DMS53 (cell line): ENCODE measurements at regions not wholly inside any gene's neighbourhood (a gene's known extent, or its start where the extent isn't known, plus 50 kb on each side); places are given as distances from the start of the nearest gene placed in this dataset.
A peak's percentile ranks its signal among the peaks of the same experiment; 100 is the strongest.

Experiments used
- DNase-seq: peaks from one replicate; lab custom pipeline; 2025; lab: John Stamatoyannopoulos, UW

DNA sequence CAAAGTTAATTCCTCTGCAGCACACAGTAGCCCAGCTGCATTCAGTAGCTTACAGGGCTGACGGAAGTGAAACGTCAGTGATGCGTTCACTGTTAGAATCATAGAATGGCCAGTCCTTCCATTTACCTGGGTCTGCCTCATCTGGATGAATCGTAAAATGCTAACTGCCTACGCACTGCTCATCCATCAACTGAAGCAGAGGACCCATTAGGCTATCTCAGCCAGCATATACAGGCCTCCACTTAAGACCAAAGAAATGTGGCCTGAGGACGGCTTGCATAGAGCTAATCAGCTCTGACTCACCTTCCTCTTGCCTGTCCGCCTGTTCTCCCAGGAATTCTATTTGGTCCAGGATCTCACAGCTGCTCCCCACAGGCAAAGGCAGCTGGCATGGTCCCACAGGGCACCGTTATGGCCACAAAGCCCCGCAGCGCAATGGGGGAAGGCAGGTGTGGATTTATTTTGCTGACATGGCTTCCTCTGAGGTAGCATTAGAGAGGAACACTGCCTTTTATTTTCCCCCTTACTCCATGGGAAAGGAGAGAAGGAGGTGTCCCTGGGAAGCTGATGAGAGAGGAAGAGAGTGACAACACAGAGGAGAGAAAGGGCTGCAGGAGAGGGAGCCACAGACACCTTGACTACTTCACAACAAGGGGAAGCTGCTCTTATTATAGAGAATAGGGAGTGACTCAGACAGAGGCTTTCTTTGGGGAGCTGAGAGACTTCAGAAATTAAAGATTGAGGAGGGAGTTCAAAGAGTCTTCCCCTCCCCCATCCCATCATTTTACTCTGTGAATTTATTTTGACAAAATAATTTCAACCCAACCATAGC is 177.6 kb downstream of the HHIPL2 start:
- no peak for DNase-seq

DNA sequence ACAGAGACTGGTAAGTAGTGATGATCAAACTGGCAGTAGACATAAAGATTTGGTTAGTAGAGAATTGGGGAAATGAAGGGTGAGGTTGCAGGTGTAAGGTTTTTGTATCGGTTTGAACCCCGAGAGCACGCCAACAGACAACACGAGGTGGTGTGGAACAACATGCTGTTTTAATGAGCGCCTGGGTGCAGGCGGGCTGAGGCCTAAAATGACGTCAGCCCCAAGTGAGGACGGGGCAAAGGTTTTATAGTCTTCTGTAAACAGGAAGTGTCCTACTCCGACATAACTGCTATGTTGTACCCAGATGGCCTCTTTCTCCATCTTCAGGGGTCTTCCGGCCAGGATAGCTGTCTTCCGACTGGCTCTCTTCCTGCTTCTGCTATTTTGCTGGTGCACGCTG is 178.8 kb downstream of the HHIPL2 start:
- no peak for DNase-seq

DNA sequence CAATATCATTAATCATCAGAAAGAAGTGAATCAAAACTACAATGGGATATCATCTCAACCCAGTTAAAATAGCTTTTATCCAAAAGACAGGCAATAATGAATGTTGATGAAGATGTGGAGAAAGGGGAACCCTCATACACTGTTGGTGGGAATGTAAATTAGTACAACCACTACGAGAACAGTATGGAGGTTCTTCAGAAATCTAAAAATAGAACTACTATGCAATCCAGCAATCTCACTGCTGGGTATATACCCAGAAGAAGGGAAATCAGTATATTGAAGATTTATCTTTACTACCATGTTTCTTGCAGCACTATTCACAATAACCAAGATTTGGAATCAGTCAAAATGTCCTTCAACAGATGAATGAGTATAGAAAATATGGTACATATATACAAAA is 189.8 kb downstream of the HHIPL2 start:
- DNase-seq, result no peak

DNA sequence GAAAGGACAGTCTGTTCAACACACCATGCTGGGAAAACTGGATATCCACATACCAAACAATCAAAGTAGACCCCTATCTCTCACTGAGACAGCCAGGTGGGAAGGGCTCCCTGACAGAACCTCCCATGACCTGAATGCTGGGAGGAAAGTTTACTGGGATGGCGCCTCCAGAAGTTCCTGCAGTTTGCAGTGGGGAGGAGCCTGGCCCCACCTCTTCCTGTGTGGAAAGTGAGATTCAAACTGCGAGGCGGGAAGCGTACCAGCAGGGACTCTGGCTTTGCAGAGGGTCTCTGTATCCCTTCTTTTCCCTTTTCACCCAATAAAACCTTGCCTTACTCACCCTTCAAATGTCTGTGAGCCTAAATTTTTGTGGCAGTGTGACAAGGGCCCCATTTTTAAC is 190.7 kb downstream of the HHIPL2 start:
- DNase-seq, result no peak

DNA sequence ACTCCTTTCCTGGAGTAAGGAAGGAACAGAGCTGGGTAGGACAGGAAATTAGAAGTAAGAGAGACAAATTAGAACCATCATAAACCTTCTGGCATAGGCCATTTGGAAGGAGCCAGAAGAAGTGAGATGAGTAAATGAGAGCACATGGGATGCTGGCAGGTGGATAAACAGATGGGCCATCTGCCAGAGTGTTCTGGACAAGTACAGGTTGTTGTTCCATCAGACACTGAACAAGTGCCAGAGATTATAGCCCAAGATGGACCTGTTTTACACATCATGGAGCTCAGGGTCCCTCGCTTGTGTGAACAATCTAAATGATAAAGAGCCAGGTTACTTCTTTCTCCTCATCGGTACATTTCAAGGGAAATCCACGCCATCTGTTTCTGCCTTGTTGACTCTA is 200.3 kb downstream of the HHIPL2 start:
- DNase-seq, result peak; percentile 38

DNA sequence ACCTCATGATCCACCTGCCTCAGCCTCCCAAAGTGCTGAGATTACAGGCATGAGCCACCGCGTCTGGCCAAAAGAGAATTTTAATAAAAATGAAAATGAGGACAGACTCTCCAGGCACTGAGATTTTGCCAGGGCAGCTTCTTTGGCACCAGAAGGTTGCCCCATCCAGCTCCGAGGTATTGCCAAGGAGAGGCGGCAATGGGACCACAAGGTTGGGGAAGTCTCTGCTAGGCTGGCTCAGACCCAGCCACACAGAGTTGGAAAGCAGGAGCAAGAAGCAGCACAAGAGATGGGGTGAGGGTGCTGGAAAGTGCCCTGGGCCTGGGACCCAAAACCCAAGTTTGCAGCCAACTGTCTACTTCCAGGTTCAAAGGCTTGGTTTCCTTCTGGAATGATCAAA is 200.9 kb downstream of the HHIPL2 start:
- DNase-seq, result no peak

DNA sequence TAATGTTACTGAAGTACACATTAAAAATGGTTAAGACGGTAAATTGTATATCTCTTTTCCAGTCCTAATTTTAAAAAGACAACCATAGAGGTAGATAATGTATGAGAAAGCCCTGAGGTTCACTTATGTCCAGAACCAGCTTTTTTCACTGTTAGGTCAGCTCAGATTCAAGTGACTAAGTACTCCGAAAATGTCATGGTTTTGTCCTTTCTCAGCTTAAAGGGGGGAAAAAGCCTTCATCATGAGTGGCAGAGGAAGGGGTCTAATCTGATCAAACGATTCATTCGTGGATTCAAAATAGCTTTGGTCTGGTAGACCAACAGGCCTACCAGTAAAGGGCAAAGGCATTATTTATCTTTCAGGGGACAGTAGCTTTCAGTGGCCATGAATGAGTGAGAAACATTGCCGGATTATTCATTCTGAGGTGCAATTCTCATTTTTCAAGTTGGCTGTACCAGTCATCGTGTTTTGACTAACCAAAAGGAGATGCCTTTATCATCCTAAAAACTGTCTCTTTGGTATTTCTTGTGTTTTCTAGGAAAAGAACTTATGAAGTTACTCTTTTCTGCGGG is 208.4 kb downstream of the HHIPL2 start:
- DNase-seq, result no peak

DNA sequence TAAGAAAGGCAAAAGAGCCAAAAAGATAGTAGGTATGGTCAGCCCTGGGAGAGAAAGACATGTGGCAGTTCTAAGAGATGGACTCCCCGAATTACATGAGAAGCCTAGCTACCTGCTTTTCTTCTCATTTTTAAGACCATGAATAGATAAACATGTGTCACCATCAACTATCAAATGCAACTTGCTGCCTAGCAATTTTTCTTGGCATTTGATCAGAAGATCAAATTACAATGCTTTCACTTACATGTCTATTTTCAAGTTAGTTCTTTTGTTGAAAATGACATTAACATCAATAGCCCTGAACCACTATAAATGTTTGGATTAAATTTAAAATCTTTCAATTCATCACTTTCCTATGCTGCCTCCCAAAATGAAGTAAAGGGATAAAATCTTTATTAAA is 212.3 kb downstream of the HHIPL2 start:
- DNase-seq, result no peak

DNA sequence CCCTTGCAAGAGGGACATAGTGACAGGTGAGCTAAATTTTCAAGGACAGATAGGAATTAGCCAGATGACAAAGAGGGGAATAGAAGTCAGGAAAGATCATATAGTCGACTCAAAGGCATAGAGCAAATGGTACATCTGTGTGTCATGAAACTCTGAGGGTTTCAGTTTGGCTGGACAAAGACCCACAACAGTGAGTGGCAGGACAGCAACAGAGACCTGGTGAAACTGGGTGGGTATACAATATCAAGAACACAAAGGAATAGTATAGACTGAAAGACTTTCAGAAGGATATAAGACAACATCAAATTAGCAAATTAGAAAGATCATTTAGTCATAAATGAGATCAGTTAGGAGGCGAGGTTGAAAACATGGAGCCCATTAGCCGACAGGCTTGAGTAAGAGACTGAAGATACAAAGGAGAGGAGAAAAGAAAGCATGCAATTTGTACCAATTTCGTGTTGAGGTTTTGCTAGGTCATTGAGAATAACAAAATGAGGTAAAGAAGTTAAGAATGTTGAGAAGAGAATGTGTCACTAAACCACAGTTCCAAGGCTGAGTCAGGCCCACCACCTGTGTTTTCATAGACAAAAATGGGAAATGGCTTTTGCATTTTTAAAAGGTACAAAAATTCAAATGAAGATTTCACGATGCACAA is 213.8 kb downstream of the HHIPL2 start:
- DNase-seq, result no peak

DNA sequence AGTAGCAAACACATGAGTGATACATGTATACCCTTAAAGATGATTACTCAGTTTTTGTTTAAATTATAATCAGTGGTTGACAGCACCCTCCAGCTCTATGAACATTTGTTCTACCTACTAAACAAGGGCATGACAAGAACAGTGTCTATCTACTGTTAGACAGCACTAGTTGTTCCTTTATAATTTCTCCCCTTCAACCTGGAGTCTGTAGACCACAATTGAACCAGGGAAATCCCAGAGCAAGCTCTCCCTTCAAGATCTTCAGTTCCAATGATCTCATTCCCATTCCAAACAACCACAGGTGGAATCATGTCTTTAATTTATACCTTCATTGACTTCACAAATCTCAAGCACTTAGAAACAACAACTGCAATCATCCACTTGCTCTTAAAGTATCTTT is 216.1 kb downstream of the HHIPL2 start:
- no peak for DNase-seq

DNA sequence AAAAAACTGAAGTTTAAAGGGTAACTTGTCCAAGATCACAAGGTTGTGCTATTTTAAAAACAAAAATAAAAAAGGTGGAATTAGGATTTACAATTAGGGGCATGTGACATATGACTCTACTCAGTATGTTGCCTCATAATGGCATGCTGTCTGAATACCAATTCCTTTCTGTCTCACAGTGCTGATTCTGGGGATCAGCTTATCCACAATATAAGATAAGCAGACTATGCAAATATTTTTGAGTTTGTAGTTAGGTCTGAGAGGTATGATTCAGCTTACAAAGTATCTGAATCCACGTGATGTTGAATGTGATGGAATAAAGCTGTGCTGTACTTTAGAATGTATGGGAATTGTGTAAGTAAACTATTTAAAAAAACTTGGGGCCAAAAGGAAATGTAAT is 216.6 kb downstream of the HHIPL2 start:
- DNase-seq, result no peak

DNA sequence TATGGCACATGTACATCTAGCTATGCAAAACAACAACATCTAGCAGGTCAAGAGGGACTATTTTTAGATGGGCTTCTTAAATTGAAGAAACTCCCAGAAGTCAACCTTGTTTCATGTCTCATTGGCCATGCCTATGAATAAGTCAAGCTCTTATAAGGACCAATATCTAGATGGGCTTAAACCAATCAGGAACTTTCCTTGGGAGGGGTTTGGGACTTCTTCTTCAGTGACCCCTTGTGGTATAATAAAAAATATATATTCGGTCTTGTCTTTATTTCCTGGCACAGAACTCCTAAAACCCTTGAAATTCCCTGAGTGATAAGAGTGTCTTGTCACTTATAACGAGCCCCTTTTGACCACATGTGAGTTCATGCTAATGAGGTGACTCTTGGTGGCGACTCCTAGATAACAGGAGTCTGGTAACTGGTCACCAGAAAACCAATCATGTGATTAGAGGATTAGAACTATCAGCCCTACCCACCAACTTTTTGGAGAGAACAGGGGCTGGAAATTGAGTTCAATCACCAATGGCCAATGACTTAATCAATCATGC is 218.3 kb downstream of the HHIPL2 start:
- no peak for DNase-seq

DNA sequence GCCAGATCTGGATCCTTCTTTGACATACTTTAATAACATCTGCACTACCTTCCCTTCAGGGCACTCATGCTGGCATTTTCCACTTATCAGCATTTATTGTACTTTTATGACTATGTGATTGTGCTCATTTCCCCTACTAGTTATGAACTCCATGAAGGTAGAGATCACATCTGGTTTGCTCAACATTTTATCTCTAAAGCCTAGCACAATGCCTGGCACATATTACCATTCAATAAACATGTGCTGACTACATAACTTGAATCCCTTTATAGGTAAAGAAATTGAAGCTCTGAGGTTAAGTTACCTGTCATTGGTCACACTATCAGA is 221.2 kb downstream of the HHIPL2 start:
- no peak for DNase-seq

DNA sequence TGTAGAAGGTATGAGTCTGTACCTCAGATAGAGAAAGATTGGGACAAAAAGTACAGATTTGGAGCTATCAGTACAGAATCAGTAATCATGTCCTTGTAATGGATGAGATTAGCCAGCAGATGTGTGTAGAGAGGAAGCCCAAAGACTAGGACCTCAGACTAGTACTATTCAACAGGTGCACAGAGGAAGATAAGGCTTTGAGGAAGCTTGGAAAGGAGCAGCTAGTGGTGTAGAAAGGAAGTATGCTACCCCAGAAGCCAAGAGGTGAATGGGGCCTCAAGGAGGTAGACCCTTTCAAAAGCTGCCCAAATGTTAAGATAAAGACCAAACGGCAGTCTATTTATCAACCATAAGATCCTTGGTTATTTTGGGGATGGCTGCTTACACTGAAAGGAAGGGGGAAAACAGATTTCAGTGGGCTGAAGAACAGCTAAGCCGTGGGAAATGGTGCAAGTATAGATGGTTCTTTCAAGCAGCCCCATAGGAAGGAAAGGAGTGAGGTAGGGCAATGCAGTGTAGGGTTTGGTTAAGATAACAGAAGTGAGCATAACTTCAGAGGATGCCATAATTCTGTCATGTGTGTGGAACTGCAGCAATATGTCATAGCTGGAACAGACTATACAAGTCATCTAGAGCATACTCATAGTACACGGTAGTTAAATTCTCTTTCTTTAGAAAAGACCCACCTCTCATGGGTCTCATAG is 221.7 kb downstream of the HHIPL2 start:
- no peak for DNase-seq

DNA sequence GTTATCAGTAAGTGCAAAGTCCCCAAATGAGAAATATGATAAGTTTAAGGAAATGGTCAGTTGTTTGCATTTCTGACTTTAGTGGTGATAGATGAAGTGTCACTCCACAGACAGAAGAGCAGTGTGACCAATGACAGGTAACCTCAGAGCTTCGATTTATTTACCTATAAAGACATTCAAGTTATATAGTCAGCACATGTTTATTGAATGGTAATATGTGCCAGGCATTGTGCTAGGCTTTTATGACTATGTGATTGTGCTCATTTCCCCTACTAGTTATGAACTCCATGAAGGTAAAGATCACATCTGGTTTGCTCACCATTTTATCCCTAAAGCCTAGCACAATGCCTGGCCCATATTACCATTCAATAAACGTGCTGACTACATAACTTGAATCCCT is 222.4 kb downstream of the HHIPL2 start:
- DNase-seq, result no peak

DNA sequence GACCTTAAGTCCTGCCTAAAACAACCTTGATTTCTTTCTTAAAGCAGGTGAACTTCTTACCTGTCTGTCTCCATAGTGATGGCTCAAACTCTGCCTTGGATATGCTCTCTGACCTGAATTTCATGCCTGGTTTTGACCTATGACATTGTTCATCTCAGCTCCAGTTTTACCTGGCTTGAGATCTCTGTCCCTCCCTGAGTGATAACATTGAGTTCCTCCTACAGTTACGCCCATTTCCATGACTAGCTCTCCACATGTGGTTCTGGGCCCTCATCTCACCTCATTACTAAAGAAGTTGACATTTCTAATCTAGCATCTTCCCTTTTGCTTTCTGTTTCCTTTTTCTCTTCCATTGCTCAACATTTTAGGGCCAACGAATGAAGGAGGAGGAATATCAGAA is 233.1 kb downstream of the HHIPL2 start:
- DNase-seq, result no peak

DNA sequence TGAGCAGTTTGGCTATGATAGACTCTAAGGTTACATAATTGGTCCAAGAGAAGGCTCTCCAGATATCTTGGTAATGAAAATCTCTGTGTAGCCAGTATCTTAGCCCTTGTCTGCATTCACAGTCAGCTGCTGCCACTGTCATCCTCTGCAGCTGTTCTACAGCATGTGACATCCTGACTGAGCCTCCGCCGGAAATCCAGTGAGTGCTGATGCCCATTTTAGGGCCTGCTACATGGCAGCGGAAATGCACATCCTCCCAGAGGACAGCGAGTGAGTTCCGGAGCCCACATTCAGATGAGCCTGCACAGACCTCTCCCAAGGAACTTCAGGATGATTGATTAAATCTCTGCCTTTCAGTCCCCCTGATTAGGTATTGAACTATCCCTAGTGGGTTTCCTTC is 237.1 kb downstream of the HHIPL2 start:
- DNase-seq, result no peak

DNA sequence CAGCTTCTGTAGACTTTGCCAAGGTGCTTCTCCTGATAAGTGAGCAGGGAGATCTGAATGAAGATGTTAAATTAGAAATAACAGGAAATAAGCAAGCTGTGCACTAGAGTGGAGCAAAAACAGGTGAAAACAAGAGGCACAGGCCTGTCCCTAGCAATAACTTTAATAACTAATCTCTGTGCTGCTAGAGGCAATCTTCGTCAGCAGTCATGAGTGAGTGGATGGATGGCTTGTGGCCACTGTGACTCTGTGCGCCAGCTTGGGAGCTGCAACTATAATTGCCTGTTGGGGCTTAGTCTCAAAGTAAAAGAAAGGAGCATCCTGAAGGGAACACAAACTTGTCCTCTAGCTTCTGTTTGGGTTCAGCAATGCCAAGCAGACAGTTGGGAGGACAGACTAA is 240.3 kb downstream of the HHIPL2 start:
- no peak for DNase-seq

DNA sequence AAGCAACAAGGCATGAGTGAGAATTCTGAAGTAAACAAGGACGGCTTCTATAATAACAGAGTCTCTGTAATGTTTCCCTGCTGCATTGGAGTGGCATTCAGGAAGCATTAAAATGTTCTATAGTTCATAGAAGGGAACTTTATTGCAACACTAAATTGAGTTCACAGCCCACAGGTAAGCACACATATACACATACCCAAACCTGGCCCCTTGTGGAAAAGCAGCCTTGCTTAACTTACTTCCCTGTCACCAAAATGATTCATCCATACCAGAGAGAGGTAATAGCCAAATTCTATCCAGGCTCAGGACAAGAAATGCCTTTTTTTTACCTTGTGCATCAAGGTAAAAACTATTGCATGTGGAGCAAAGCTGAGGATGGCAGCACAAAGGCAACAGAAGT is 241.4 kb downstream of the HHIPL2 start:
- DNase-seq, result no peak

DNA sequence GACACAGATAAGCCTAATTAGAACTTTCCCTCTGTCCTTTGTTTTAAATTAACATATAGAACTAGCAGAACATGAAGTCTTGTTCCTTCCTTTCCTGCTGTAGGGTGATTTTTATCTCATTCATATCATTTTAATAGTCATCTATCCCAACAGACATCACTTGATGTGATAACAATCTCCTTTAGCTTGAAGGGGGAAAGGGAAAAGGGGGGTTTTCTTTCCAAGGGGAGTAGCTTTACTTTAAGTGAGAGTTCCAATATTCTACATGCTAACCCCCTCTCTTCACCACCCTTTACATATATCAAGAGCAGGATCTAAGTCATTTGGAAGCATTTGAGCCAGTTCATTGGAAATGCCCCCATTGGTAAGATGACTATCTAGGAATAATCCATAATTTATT is 241.9 kb downstream of the HHIPL2 start:
- DNase-seq, result no peak

DNA sequence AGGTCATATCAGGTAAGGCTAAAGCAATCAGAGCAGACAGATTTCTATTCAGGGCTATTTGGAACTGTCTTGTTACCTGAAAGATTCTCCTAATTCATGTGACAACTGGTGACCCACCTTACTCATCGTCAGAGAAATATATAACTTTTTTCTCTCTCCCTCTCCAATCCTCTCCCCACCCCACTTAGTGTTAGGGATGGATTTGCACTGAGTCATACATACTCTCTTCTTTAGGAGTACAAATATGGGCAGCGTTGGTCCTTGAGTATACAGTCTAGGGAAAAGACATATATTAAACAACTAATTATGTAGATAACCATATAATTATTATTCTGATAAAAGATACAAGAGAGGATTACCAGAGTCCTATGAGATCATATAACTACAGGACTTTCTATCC is 246.3 kb downstream of the HHIPL2 start:
- DNase-seq, result no peak

DNA sequence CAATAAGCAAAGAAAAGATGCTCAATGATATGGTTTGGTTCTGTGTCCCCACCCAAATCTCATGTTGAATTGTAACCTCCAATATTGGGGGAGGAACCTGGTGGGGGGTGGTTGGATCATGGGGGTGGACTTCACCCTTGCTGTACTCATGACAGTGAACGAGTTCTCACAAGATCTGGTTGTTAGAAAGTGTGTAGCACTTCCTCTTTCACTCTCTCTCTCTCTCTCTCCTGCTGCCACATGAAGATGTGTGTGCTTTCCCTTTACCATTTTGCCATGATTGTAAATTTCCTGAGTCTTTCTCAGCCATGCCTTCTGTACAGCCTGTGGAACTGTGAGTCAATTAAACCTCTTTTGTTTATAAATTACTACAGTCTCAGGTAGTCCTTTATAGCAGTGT is 248.4 kb downstream of the HHIPL2 start:
- DNase-seq, result no peak

DNA sequence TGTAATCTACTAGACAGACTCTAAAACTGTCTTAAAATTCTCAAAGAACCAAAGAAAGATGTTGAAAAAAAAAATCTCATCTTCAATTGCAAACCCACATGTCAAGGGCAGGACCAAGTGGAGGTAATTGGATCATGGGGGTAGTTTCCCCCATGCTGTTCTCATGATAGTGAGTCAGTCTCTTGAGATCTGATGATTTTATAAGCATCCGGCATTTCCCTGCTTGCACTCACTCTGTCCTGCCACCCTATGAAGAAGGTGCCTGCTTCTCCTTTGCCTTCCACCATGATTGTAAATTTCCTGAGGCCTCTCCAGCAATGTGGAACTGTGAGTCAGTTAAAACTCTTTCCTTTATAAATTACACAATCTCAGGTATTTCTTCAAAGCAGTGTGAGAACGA is 257.0 kb downstream of the HHIPL2 start:
- DNase-seq, result no peak
